ENCODE measurements at regions not wholly inside any gene's neighbourhood (a gene's known extent, or its start where the extent isn't known, plus 50 kb on each side); places are given as distances from the start of the nearest gene placed in this dataset.

DNA sequence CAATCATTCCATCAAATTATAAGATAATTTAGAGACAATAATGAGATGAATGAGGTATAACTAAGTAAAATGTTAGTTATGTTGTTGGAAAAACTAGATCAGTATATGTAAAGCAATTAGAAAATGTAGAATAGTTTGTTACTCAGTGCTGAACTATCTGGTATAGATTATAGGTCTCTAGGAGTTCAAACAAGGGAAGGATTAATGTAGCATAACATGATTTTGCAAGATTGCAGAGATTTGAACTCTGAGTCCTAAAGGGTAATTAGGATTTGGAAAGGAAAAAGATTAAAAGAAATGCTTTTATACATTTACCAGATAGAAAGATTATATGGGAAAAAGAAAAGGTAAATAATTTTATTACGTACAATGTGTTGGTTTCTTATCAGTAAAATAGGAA lies 246.3 kb downstream of the KCNC2 start:
- TF ChIP-seq, protein P1, sequence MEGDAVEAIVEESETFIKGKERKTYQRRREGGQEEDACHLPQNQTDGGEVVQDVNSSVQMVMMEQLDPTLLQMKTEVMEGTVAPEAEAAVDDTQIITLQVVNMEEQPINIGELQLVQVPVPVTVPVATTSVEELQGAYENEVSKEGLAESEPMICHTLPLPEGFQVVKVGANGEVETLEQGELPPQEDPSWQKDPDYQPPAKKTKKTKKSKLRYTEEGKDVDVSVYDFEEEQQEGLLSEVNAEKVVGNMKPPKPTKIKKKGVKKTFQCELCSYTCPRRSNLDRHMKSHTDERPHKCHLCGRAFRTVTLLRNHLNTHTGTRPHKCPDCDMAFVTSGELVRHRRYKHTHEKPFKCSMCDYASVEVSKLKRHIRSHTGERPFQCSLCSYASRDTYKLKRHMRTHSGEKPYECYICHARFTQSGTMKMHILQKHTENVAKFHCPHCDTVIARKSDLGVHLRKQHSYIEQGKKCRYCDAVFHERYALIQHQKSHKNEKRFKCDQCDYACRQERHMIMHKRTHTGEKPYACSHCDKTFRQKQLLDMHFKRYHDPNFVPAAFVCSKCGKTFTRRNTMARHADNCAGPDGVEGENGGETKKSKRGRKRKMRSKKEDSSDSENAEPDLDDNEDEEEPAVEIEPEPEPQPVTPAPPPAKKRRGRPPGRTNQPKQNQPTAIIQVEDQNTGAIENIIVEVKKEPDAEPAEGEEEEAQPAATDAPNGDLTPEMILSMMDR (conservative IDR thresholded peaks at IDR 0.05 in 1 of 2, IDR thresholded peaks at IDR 0.05 in 1 of 2; ENCODE audit: low read depth in 1 of 2, low read length in 2 of 2), result no peak
- no peak for TF ChIP-seq EZH2 (IDR thresholded peaks at IDR 0.05; ENCODE audit: low read length, missing control alignments)
